SIG-M5 treated with dmso at 0.1 percent for 504 hours (cell line): ENCODE measurements at regions not wholly inside any gene's neighbourhood (a gene's known extent, or its start where the extent isn't known, plus 50 kb on each side); places are given as distances from the start of the nearest gene placed in this dataset.

Experiments used
- DNase-seq: peaks from one replicate; lab custom pipeline; 2025; ENCODE audit not compliant: unreplicated experiment; lab: John Stamatoyannopoulos, UW

DNA sequence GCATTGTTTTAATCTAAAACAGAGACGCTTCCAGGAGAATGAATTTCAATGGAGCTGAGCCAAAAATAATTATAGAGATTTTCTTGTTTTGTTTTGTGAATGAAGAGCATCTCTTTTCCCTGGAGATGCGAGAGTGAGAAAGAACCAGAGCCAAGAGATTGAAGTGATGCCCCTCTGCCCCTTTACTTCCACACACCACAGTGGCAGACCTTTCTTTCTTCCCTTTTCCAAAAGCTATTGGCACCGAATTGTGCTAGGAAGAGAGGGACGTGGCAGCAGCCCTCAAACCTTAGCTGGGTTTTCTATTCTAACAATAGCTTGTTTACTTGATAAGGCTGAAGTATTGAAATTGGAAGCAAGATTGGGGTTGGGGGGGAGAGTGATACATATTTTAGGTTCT is 133.0 kb upstream of the TMEM161B start:
- DNase-seq = no peak

DNA sequence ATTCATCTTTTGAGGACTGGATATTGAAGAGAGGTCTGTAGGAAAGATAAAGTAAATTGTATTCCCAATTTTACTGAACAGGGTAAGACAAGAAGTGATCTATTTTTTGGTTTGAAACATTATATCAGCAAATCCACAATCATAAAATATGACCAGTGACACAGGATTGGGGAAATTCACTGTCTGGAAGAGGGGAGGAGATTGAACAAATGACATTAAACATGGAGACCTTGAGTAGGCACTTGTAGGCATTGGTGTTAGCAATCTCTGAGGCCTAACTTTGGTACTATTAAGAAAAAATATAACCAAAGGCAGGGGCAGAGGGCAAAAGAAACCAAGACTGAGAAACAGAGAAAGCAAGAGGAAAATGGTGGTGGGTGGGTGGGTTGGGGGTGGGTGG is 132.6 kb upstream of the TMEM161B start:
- DNase-seq = no peak

DNA sequence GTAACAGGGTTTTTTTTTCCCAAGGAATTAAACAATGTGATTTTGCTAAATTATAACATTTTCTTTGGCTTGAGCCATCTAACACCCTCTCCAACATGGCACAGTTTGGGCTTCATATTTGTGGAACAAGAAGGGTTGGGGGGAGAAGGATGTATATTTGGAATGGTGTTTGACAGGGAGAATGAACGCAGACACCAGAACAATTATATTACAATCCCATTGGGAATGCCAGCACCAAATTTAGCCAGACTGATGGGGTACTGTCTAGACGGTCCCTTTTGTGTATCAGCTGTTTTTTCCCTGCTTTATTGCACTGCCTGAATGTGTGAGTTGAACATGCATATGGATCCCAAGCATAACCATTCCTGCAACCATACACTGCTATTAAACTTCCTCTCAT is 130.9 kb upstream of the TMEM161B start:
- DNase-seq = no peak

DNA sequence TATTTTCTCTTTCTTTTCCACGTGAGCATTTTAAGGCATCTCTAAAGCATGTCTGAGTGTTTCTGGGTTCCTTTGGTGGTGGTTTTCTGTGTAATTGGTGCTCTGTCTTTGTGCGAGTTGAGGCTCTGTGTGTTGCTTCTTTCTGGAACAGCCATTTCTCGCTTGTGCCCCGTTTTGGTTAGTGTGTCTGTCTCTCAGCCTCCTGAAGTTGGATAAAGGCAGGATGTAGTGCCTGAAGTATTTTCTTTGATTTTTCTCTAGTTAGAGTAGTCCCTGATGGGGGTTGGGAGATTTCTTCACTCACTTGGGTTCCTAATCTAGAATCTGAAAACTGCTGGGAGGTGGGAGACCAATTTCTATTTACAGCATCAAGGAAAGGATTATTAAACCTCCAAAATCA is 129.7 kb upstream of the TMEM161B start:
- no peak for DNase-seq

DNA sequence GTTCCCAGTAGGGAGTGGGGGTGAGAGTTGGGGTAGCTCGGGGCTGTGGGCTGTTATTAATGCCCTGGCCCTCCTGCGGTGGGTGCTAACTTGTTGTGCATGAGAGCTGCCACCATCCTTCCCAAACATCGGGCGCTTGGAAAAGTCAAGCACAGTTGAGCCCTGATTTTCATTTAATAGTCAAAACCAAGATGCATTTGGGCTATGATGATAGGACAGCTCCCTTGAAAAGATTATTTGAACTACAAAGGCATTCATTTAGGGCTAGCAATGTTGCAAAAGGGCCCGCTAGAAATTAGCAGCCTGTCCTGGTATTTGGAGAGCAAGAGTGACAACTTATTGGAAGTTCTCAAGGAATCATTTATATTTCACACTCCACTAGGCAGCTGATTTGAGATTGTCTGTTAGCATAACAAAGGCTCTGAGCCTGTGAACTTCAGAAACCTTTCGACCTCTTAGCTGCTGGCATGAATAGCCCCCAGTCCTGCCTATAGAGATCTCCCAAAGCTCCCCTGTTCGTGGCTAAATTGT is 128.2 kb upstream of the TMEM161B start:
- no peak for DNase-seq

DNA sequence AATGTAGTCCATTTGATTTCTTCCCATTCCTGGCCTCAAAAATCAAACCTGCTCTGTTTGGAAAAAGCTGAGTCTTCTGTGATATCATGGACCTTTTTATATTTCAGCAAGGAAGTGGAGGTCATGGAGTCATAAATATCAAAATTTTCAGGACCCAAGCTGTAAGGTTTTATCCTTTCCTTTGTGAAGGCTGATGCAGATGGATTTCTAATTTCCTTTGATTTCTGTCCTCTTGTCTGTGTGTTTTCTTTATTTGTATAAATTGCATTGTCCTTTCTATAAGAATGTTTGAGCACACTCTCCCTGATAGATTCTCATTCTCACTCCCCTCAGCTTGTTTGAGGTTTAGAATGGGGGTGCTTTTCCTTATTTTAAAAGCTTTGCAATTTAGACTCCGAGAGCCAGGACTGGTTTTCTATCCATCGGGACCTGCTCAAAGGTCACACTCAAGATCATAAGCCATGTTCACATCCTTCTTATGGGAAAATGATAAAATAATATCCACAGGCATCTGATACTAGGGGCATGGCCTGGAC is 127.4 kb upstream of the TMEM161B start:
- no peak for DNase-seq

DNA sequence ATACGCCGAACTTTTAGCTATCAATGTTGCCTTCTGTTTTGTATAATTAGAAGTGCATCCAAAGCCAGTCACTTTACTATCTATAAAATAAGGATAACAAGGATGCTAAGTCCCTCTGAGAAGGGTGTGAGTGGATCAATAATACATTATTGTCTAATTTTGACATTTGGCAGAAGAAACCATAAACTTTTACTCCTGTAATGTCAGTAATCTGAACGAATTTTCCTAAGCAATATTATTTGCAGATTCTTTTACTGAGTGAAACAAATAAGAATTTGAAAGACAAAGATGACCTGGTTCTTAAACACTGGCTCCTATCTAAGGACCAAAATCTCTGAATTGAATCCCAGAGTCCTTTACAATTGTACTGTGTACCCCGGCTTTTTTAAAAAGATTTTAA is 126.6 kb upstream of the TMEM161B start:
- no peak for DNase-seq

DNA sequence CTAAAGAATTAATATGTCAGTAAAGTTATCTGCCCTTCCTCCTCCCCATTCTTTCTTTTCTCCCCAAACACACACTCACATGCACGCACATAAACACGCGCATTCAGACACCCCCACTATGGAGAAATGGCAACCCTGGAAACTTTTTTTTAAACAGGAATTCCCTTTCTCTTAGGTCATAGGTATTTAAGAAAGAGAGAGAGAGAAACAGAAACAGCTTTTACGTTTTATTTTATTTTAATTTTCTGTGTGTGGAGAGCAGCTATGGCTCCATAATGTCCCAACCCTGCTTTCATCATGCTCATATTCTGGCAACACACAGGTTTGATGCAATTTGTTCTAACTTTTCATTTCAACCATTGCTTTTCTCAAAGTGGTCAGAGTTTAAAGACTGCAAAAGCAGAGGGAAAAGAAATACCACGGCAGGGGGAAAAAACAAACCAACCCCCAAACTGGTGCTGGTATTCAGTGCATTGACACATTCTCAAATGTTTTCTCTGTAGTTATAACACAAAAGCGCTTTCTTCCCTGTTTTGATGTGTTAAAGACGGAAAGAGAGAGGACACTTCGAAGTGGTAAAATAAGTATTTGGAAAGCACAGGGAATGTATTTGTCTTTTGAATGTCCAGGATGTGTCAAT is 126.0 kb upstream of the TMEM161B start:
- DNase-seq = no peak

DNA sequence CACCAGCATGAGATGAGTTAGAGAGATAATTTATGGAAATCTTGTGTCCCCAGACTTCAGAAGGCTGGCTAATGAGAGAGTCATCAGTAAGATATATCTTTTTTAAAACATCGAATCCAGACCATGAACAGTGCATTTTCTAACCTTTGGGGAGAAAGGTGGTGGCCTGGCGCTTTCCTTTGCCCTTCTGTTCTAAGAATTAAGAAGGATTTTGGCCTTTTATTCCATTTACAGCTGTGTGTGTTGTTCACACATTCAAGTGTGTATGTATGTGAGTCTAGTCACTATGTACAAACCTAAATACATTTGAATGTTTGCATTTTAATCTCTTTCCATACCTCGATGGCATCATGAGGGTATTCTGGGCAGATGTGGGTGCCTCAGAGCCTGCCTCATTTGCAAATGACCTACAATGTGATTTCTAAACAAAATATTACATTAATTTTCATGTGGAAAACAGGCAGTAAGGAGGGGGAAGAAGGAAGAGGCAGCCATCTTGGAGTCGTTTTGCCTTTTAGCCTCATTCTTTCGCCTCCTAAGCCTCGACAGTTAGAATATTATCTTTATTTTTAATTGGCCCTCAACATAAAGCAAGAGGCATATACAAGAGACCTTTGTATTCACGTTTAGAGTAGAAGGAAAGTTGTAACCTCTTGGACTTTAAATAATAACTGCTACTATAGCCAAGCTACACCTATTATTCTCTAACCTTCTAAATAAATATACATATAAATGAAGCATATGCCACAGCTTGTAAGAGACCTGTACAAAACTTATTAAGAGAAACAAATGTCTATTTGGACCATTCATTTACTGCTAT is 125.3 kb upstream of the TMEM161B start:
- DNase-seq = no peak

DNA sequence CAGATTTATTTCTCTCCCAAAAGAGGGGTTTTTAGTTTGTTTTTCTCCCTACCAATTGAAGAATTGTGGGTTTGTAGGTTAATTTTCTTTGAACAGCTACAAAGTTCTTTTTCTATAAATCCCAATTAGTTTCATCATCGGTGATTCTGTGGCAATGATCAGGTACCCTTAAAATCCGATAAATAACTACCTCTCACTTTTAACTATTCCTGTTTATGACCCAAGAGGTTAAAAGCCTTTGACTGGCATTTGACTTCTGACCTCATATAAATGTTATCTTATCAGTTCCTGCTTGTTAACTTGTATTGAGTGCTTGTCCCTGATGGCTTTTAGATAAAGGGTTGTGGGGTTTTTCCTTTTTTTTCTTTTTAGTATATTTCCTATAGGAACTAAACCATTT is 124.4 kb upstream of the TMEM161B start:
- DNase-seq = no peak

DNA sequence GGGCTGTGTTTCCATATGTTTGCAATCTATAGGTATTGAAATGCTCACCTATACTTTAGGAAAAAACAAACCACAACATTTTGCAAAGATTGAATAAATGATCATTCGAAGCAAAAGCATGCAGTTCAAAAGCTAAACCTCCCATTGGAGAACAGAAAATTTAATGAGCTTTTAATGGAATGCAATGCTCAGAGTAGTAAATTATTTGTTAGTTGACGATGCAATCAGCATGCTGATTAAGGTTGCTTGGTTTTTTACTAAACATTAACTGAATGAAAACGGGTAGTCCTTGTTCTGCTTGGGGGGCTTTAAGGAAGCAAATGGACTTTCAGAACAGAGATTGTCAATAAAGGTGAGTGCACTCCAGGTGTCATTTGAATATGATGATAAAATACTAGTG is 123.3 kb upstream of the TMEM161B start:
- no peak for DNase-seq

DNA sequence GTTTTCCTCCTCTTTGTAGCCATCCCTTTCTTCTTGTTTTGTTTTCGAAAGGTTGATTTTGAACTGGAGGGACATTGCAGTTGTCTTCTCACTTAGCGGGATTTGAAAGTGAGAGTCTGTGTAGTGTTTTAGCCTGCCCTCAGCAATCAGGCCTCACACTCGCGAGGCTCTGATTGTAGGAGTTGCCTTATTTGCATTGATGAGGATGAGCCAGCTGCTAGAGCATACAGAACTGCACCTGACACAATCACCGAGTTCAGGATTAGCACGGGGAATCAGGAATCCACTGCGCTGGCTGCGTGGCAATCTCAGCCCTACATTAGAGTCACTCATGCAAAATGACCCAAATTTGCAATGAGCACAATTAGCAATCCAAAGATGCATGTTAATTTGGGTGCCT is 122.5 kb upstream of the TMEM161B start:
- no peak for DNase-seq

DNA sequence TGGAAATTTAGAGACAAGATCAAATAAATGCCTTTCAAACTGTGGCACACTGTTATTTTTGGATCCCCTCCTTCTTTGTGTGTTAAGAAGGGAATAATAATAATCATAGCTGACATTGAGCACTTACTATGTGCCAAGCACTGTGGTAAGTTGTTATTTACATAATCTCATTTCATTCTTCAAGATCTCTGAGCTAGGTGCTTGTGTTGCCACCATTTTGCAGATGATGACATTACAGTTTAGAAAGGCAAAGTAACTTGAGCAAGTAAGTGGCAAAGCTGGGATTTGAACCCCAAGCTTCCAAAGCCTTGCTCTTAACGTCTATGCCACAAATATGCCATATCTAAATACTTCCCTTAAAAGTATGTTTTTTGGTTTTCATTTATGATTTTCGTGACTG is 121.8 kb upstream of the TMEM161B start:
- DNase-seq = no peak

DNA sequence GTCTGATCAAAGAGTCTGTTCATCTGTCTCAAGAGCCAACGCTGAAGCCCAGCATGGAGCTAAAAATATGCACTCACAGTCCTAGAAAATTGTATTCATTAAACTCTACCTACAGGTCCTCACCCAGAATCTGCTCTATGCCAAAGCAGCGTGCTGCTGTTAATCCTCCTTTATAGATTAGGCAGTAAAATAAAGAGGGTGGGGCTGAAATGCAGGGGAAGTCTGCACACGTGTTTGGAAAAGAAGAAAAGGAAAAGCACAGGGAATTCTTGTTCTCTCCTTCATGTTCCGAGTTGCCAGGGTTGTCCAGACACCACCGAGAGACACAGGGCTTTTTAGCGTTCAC is 121.4 kb upstream of the TMEM161B start:
- DNase-seq = no peak

DNA sequence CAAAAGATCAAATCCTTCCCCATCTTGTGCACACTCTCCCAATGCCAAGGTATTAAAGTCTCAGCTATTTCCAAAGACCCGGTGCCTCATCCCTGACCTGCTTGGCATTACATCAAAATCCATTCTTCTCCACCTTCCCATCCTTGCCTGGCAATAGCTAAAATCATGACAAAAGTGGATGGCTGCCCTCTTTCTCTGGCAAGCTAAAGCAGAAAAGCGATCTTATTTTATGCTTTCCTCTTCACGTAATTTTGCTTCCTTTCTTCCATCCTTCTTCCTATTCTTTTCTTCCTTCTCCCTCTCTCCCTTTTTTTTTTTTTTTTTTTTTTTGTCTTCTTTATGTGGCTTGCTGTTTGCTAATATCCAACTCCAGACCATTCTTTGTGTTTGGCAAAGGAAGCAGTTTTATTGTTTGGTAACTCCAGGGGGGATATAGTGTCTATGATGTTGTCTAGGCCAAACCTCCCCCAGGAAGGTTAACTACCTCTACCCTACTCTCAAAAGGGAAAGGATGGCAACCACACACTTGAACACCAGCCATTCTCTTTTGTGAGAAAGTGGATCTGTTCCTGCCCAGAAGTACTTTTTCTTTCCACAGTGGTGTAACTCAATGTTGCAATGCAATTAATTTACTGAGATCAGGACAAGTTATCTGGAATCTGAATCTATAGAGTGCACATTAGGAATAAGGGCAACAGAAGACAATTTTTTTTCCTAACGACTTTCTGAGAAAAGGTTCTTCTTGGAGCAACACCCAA is 120.9 kb upstream of the TMEM161B start:
- DNase-seq = no peak

DNA sequence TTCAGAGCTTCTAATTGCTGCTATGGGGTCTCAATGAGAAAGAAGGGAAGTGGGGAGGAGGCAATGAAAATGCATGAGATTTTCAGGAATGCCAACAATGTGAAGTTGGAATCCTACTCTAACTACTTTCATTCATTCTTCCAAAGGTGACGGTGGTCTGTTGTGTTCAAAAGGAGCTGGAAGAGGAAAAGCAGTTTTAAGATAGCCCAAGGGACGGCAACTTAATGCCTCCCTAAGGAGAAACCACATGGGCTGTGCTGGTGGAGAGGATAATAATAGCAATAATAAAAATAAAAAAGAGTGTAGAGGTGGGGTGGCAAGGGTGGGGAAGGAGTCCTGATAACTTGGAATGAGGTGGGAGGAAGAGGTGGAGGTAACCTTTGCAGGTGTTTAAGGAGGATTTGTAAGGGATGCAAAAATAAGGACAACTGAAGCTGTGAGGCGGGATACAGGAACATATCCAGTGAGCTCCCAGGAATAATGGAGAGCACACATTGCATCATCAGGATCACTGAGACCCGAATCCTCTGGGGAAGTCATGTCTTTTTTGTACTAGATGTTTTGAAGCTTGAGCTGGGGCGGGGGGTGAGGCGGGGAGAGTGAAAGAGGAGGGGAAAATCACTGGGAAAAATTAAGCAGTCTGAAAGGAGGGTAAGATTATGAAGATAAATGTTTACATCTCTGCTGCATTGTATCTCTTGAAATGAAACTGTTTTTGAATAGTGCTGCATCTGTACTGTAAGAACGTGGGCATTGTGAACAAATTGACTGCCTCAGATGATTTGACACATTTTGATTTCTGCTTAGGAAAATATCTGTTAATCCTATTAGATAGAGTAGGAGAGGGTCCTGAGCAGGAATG is 120.1 kb upstream of the TMEM161B start:
- DNase-seq = no peak

DNA sequence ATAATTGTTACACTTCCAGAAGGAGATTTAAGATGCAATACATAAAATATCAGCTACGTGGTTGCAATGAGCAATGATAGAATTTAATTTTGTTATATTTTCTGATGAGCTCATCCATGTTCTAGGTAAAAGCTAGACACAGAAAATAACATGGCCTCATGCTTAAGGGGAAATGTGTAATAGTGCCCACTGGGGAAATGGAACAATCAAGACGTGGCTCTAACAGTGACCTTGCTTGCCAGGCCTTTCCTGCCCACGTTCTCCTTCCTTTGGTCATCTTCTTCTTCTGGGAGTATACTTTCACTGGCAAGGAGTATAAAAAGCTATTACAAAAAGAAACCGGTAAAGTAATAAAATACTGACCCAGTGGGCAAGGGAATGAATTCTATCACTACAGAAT is 116.2 kb upstream of the TMEM161B start:
- no peak for DNase-seq

DNA sequence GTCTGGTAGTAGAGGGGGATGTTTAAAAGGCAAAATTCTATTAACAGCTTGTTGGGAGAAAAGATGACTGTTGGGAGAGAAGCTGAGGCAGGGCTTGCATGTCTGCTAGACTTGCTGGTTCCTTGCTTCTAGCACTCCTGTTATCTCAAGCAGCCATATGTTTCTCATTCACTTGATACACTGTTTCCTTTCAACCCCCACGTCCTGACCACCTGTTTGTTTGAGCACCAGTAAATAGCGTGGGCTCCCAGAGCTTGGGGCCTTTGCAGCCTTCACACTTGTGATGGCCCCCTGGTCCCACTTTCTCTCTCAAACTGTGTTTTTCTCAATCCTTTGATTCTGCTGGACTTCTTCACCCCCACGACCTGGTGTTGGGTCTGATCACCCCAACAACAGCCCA is 111.7 kb upstream of the TMEM161B start:
- DNase-seq = no peak

DNA sequence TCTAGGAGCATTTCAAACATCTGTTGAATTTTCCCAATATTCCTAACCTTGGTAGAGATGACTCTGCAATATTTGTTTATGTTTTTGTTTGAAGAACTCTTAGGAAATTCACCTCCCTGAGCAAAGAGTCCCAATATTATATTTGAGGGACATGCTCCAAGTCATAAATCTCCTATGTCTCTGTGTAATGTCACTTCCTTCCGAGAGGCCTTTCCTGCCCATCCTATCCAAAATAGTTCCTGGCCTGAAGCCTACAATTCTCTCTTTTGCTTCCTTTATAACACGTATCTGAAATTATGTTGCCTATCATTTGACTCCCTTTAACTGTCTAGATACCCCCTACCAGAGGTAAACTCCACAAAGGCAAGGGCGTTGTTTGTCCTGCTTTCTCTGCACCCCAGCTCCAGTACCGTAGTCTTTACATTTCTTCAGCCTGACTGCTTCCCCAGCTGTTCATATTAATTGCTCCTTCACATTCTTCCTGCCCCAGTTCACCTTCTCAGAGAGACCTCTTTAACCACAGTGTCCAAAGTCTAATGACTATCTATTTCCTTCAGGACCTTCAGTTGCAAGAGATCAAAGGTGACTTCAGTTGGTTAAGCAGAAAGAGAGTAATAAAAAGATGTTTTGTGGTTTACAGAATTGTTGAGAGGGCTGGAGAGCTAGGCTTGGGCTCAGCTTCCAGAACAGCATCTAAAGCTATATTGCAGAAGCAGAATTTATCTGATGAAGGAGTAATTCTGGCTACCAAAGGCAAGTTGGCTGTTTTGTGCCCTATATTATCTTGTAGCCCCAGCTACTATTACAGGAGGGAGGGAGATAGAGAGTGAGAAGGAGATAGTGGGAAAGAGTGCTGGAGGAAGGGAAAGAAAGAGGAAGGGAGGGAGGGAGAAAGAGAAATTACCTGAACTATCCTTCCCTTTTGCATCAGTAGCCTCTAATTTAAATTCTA is 109.3 kb upstream of the TMEM161B start:
- no peak for DNase-seq

DNA sequence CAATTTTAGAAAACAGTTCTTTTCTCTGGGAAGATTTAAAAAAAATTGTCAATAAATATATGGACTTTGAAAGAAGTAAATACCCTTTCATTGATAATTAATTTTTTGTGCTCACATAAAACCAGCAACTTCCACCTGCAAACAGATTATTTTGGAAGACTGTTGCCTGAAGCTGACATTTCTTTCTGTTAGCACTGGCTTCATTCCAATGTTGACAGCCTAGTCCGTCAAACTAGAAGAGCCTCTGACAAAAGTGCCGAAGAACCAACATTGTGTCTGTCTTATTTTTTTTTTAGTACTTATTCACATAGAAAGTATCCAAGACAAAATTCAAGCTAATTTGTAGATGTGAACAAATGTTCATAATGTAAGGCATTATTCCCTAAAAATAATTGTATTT is 108.6 kb upstream of the TMEM161B start:
- DNase-seq = no peak
